ENCODE measurements at regions not wholly inside any gene's neighbourhood (a gene's known extent, or its start where the extent isn't known, plus 50 kb on each side); places are given as distances from the start of the nearest gene placed in this dataset.

DNA sequence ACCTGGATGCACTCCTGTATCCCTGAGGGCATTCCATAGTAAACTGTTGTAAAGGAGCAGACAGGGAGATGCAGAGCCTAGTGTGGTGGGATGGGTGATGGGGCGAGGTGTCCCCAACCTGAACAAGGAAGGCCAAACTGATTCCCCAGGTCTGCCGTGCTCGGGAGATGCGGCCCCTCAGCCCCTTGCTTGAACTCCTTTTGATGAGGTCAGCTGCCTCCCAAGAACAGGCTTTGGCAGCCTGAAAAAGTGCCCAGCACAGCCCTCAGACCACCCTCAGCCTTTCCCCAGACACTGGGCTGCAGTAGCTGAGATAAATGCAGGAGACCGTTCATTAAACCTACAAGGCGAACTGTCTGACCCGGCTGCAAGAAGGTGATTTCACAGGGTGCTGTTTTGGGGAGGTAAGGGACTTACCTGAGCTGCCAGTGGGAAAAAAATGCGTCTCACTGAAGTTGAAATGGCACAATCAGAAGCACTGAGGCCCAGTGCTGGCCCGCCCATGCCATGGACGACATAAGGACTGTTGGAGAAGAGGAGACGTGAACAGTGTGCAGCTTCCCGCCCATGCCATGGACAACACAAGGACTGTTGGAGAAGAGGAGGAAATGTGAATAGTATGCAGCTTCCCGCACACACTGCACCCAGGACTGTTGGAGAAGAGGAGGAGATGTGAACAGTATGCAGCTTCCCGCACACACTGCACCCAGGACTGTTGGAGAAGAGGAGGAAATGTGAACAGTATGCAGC is 148.4 kb upstream of the FAM20C start:
- TF ChIP-seq, protein P1, sequence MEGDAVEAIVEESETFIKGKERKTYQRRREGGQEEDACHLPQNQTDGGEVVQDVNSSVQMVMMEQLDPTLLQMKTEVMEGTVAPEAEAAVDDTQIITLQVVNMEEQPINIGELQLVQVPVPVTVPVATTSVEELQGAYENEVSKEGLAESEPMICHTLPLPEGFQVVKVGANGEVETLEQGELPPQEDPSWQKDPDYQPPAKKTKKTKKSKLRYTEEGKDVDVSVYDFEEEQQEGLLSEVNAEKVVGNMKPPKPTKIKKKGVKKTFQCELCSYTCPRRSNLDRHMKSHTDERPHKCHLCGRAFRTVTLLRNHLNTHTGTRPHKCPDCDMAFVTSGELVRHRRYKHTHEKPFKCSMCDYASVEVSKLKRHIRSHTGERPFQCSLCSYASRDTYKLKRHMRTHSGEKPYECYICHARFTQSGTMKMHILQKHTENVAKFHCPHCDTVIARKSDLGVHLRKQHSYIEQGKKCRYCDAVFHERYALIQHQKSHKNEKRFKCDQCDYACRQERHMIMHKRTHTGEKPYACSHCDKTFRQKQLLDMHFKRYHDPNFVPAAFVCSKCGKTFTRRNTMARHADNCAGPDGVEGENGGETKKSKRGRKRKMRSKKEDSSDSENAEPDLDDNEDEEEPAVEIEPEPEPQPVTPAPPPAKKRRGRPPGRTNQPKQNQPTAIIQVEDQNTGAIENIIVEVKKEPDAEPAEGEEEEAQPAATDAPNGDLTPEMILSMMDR (IDR thresholded peaks at IDR 0.05), result no peak
- TF ChIP-seq EHMT2 (IDR thresholded peaks at IDR 0.05; ENCODE audit: low read depth), result no peak
